Stimulated activated CD8-positive, alpha-beta memory T cell treated with anti-CD3 and anti-CD28 coated beads, Interleukin-7, amount 100 ng/mL, for 48 hours (primary cell): ENCODE measurements at regions not wholly inside any gene's neighbourhood (a gene's known extent, or its start where the extent isn't known, plus 50 kb on each side); places are given as distances from the start of the nearest gene placed in this dataset.
"Not testable (repeated sequence)": the region's sequence is repeated elsewhere in the genome, so short reads cannot be mapped to it uniquely, and the experiment has no call there.

ENCODE experiments used
- DNase-seq, 2 donors: peaks; one replicate each; pipeline ENCODE4 v3.0.0-alpha.2; 2020; ENCODE audit warnings: low read depth in 1 of 2; ENCODE audit errors: extremely low read depth in 1 of 2

DNA sequence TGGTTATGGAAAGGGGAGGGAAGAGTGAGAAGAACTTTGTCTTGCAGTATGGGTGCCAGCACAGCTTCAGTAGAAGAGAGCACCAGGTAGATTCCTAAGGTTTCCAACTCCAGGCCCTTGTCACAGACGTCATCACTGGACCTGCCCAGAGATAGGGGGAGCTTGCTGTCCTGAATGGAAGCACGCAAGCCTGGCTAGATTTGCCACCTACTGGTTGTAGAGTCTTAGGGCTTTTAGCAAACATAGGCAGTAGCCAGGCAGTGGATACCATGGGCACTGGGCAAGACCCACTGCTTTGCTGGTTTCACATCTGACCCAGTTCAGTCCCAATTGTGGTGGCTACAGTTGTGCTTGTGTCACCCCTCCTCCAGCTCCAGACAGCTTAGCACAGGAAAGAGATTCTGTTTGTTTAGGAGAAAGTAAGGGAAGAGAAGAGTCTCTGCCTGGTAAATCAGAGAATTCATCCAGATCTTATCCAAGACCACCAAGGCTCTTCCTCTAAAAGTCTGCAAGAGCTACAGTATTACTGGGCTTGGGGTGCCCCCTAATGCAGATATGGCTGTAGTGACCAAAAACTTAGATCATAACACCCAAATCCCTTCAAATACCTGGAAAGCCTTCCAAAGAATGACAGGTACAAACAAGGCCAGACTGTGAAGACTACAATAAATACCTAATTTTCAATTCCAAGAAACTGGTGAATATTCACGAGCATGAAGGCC is 158.9 kb downstream of the HINT1 start:
- DNase-seq, result no peak

DNA sequence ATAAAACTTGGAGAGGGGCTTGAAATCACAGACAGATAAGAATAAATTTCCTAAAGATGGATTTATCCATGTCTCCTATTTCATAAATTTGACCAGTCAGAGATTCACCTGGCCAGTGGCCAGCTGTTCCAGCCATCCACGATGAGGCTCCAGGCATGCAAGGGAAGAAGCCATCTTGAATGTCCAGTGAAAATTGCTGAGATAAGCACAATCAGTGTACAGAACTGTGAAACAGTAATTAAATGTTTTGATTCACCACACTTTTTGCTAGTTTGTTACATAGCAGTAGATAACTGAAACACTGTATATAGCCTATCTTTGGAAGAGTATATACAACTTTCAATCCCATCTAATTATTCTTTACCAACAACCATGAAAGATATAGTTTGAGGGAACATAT is 163.5 kb downstream of the HINT1 start:
- no peak for DNase-seq

DNA sequence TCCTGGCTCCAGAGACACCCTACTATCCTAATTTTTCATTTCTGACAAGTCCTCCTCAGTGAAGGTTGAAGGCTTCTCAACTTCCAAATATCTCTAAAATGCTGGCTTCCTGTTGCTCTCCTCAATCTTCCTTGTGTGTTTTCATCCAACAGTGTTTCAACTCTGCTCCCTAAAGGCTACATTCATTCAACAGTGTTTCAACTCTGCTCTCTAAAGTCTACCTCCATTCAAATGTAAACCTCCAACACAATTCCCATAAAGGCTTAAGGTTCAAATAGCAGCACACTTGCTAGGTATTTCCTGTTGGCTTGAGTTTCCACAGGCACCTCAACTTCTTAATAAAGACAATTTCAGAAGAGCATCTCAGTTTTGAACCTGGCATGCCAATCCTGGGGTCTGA is 164.8 kb downstream of the HINT1 start:
- DNase-seq, result no peak

DNA sequence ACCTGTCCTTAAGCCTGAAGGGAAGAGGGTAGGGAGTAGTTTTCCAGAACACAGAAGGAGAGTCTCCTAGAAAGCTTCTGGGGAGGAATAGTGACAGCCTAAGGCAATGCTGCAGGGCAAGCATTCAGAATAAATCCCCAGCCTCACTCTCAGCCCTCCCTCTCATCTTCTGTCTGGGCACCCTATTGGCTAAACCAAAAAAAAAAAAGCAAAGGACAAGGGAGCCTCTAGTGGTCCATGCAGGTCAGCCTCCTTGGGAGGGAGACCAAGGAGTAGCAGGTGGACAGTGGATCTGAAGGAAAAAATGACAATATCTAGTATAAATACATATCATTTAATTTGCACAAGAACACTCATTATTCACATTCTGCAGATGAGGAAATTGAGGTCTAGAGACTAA is 168.3 kb downstream of the HINT1 start:
- DNase-seq, result not testable (repeated sequence)

DNA sequence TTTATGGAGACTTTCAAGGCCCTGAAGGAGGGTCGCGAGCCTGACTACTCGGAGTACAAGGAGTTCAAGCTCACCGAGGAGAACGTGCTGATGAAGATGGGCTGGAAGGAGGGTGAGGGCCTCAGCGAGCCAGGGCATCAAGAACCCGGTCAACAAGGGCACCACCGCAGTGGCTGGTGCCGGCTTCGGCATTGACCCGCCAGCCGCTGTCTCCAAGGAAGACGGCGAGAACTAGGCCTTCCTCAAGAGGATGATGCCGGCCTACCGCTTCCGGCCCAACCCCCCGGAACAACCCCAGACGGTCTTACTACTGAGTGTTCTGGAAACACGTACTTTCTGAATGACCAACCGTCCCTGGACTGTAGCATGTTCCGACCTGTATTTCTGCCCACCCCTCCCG is 169.2 kb downstream of the HINT1 start:
- DNase-seq, result no peak

DNA sequence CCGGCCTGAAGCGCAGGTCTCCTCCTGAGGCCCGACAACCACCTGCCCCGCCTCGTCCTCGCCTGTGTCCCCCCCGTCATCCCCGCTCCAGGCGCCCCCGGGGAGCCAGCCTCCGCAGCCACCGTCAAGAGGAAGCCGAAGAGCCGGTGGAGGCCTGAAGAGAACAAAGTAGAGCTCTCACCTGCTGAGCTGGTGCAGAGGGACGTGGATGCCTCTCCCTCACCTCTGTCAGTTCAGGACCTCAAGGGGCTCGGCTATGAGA is 169.9 kb downstream of the HINT1 start:
- no peak for DNase-seq

DNA sequence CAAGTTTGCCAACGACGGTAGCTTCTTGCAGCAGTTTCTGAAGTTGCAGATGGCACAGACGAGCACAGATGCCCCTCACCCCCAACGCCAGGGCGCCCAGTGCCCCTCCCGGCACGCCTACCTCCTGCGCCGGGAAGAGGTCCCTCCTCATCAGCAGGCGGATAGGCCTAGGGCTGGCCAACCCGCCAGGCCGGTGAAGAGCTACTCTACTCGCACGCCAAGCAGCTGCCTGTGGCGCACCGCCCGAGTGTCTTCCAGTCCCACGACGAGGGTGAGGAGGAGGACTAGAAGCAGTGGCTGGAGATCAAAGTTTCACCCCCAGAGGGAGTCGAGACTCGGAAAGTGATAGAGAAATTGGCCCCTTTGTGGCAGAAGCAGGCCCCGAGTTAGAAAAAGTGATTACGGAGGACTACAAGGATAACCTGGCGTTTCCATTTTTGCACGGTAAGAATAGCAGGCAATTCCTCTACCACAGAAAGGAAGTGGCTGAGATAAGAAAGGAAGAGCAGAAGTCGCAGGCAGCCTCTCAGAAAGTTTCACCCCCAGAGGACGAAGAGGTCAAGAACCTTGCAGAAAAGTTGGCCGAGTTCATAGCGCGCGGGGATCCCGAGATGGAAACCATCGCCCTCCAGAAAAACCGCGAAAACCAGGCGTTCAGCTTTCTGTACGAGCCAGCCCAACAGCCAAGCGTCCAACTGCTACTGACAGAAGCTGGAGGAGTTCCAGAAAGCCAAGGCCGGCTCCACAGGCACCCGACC is 170.4 kb downstream of the HINT1 start:
- DNase-seq, result no peak

DNA sequence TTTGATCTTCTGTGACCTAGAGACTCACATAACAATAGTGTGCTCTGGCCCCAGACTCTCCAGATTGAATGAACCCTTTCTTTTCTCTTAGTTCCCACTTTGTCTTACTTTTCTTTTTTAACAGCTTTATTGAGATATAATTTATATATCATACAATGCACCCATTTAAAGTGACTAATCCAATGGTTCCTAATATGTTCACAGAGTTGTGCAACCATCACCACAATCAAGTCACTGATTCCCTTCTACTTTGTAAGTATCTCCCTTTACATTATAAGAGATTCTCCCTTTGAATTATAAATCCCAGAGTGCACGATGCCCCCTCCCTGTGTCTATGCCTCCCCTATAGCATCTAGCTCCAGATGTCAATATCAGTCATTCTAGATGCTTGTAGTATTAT is 172.4 kb downstream of the HINT1 start:
- no peak for DNase-seq

DNA sequence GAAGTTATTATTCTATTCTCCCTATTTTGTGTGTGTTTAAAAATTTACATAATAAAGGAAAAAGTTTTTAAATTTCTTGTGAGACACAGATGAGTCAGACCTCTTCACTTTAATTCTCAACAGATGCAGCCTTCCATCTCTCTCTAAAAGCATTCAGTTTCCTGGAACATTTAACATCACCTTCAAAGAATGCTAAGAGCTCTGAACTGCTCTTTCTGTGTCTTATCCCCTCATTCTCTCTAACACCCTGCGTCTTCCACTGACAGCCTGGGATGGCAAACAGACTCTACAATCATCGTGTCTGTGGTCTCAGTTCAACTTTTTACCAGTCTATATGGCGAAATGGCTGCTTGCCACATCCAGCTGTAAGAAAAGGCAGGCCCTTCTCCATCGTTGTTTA is 173.0 kb downstream of the HINT1 start:
- DNase-seq, result no peak

DNA sequence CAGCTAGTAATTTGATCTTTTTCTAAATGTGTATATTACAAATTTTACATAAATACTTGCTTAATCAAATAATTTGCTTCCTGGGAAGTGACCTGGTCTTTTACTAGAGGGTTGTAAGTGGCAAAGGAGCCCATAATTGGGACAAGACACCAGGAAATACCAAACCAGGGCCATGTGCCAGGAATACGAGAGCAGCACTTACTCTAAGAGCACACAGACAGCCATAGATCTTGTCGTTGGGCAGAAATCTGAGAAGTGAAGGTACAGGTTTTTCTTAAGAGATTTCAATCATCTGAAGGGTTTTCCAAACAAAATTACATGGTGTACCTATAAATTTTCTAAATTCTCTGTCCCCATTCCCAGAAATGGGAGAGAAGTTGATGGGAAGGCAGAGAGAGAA is 179.3 kb downstream of the HINT1 start:
- no peak for DNase-seq

DNA sequence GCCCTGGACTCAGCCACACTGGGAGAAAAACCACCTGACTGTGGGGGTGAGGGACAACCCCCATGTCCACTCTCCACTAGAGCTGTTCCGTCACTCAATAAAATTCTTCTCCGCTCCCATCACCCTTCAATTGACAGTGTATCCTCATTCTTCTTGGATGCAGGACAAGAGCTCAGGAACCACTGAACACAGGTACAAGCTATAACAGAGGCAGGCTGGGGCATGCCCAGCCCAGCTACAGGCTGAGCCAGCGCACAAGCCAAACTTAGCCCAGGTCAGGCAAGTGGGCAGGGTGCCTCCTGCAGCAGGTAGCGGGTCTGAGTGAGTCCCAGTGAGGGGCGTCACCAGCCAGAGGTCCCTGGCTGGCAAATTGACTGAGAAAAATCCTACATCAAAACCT is 183.4 kb downstream of the HINT1 start:
- DNase-seq, result no peak

DNA sequence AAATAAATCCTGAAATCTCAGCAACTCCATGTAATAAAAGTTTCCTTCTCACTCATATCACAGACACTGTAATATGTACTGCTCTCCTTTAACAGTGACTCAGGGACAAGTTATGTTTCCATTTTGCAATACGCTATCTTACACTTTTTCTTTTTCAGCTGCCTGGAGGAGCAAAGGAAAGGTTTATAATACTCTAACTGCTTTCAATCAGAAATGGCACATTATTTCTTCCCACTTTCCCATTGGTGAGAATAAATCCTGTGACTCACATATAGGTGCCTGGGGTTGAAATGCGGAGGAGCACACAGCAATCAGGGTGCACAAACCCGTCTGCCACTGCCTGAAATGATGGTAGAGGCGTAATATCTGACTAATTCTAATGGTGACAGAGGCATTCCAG is 186.6 kb downstream of the HINT1 start:
- DNase-seq, result no peak

DNA sequence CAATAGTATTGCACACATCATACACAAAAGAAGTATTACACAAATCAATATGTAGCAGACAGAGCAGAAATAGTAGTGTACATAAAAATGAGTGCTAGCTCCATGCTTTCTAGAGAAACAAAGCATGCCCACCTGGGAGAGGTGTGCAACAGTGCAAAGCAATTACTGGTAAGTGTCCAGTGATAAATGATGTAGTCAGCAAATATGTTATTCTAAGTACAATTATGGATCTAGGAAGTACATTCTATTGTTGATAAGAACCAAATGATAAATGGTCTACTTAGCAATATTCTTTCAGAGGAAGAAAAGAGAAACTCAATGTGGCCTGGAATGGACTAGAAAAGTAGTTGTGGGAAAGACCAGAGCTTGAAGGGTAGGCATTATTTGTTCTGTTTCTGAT is 188.6 kb downstream of the HINT1 start:
- no peak for DNase-seq

DNA sequence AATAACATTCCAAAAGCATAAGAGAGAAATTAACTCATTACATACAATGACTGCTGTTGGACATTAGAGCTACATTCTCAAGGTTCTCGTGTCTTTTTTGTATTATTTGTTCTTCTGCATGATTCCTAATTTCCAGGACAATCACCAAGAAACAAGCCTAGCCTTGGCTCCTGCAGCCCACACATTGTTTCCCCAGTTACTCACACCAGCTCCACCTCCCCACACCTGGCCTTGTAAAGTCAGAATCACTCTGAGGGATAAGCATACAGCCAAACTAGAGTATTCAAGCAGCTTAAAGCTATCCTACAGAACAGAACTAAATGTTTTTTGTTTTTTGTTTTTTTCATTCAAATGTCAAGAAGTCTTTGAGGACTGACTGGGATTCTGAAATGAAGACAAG is 189.2 kb downstream of the HINT1 start:
- DNase-seq, result no peak

DNA sequence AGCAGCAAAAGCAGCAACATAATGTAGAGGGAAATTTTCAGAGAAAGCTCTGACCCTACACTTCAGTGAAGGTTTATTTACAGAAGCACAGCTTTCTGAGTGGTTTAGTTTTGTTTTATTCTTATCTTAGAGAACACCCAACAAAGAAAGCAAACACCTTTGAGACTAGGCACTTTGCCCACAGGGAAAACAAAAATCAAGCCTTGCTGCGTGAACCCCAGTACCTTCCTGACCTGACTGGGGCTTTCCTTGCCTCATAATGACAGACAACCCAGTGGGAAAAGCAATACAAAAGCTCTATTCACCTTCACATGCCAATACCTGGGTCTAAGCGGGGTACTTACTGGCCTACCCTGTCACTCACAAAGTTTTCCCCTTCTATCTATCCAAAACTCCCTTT is 189.8 kb downstream of the HINT1 start:
- DNase-seq, result no peak

DNA sequence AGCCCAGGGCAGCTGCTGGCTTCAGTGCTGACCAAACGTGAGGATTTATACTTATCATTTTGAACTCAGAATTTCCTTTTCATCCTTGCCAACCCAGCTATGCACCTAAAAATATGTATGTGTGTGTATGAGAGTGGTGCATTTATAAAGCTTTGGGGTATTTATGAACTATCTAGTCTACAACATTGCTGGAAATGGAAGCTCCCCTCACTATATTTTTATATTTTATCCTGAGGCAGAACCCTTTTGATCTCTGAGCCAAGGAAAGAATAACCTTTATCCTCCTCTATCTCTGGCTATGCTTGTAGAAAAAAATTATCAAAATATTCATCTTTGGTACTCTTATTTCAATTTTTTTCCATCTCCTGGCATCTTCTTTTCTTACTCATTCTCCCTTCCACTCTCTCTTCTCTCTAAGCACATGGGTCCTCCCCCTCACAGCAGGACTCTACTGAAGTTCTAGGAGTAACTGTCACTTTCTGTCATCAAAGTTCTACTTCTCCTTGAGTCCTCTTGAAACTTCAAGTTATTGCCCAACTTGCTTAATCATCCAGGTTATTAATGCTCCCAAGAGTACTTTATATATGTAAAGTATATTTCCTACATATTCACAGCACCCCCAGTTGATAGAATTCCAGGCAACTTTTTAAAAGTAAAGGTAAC is 190.9 kb downstream of the HINT1 start:
- DNase-seq, result no peak

DNA sequence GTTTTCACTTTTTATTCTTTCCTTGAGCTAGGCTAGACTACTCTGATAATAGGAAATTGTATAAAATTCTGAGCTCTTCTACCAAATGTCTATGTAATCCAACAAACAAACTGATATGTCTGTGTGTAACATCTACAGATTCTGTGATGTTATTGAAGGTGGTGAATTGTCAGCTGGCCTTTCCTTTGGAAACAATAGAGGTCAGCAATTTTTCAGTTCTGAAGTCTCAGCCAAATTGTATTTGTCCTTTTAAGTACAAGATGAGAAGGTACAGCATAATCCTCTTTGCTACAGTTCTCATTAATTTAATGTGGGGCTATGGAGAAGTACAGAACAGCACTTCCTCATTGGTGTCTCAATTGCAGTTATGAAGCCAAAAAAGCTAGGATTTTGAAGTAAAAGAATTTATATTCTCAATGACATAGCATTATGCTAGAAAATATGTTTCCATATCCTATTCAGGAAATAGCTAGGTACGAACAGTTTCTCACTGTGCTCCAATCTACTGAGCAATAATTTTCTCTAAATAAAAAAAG is 198.0 kb downstream of the HINT1 start:
- DNase-seq, result no peak

DNA sequence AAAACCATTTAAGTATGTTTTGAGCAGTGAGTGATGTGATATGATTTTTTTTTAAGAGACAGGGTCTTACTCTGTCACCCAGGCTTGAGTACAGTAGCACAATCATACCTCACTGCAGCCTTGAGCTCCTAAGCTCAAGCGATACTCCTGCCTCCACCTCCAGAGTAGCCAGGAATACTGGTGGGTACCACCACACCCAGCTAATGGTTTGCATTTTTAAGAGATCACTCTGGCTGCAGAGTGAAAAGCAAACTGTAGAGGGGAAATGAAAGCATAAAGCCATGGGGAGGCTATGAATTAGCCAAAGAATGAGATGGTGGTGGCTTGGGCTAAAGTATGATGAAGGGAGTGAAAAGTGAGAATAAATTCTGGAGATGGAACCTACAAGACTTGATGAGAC is 199.1 kb downstream of the HINT1 start:
- no peak for DNase-seq

DNA sequence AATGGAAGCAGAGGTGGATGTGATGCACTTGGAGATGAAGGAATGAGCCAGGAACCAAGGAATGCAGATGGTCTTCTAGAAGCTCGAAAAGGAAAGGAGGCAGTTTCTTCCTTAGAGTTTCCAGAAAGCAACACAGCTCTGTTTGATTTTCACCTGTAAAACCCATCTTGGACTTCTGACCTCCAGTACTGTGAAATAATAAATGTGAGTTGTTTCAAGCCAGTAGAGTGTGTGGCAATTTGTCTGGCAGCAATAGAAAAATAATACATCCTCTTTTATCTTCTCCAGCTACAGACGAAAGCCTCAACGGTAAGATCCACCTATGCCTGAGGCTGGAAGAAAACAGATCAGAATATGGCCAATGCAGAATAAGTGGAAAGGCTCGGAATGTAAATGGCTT is 199.7 kb downstream of the HINT1 start:
- no peak for DNase-seq

DNA sequence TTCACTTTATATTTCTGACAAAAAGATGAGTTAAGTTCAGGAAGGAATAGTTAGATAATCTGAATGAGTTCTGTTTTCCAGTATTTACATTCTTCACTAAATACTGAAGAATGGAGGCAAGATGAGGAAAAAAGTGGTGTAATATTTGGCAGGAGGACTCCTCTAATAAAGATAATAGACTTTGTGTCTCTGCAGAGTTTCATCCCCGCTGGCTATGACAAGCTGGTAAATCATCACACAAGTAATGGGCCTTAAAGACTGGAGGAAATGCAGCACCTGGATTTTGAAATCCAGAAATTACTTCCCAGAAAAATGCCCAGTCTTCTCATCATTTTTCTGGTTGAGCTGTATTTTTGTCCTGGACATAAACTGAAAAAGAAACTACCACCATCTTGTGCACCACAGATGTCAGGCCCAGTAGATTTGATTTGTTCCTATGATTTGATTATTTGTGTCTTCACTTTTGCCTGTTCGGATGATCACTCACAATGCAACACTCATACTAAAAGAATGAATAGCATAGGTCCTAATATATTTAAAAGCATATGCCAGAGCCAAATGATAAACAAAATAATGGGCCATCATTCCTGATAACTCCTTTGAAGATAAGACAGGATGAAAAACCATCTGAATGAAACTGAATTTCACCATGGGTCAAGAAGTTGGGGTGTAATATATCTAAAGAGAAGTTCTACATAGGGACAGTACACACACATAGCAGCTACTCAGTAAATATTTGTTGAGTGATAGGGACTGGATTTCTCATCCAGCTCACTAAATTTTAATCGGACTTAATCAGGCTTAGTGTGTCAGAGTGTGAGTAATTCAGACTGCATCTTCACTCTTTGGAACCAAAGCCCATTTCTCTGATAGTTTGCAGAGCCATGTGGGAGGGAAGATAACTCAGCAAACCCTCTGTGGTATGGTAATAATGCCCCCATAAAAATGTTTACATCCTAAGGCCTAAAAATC is 200.5 kb downstream of the HINT1 start:
- DNase-seq, result no peak

DNA sequence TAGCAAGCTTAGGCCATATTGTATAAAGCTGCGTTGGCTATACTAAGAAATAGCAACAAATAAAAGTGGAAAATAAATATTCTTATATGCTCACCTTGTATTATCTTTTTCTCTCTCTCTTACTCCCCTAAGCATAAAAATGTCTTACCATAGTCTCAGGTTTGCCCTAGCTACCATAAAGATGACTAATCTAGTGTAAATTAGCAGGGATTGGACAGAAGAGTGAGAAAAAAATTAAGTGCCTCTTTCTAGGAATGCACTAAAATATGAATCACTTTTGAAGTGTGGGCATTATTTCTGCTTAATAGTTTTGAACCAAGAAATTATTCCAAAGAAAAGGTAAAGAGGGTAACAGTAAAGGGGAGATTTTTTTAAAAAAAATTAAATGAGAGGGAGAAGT is 201.3 kb downstream of the HINT1 start:
- no peak for DNase-seq
